Tibial nerve (tissue), 4 donors: ENCODE measurements at regions not wholly inside any gene's neighbourhood (a gene's known extent, or its start where the extent isn't known, plus 50 kb on each side); places are given as distances from the start of the nearest gene placed in this dataset.

ENCODE experiments used
- EP300 ChIP-seq, 2 donors: sonication (generic); formaldehyde crosslinking; IDR thresholded peaks; one replicate each; pipeline ENCODE4 v1.6.1; 2017; ENCODE audit warnings: antibody characterized with exemption in 2 of 2, mild to moderate bottlenecking in 1 of 2
- POLR2A ChIP-seq, 2 donors: fragments of 450-650 bp; IDR thresholded peaks; one replicate each; pipeline ENCODE4 v1.6.1; 2017; ENCODE audit warnings: antibody characterized with exemption in 2 of 2, mild to moderate bottlenecking in 2 of 2, moderate library complexity in 2 of 2
- TF ChIP-seq, protein P1 (sequence below), 5 experiments: fragments of 200-600 bp in 3 of 5; fragments of 450-650 bp in 2 of 5; sonication (generic) in 3 of 5; IDR thresholded peaks; one replicate each; pipeline ENCODE4 v1.5.1; 2016 to 2019; ENCODE audit warnings: antibody characterized with exemption in 5 of 5, mild to moderate bottlenecking in 3 of 5, moderate library complexity in 2 of 5

DNA sequence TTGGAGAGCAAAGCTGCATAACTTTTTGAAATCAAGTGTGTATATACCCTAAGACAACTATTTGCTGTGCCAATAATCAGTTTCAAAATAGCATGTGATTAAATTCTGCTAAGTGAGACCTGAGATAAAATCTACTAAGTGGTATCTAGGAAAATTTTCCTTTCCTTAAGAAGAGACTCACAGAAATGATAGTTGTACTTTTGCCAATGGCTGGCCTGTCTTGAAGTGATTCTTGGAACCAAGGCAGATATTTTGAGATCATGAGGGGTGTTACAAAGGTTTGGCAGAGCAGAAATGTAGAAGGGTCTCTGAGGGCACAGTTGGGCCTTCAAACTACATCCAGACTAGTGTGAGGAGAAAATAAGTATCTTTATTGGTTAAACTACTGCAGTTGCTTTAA, 902.6 kb upstream of the TENM4 start:
- no peak for TF ChIP-seq POLR2A (IDR thresholded peaks at IDR 0.05)
- TF ChIP-seq, protein P1, sequence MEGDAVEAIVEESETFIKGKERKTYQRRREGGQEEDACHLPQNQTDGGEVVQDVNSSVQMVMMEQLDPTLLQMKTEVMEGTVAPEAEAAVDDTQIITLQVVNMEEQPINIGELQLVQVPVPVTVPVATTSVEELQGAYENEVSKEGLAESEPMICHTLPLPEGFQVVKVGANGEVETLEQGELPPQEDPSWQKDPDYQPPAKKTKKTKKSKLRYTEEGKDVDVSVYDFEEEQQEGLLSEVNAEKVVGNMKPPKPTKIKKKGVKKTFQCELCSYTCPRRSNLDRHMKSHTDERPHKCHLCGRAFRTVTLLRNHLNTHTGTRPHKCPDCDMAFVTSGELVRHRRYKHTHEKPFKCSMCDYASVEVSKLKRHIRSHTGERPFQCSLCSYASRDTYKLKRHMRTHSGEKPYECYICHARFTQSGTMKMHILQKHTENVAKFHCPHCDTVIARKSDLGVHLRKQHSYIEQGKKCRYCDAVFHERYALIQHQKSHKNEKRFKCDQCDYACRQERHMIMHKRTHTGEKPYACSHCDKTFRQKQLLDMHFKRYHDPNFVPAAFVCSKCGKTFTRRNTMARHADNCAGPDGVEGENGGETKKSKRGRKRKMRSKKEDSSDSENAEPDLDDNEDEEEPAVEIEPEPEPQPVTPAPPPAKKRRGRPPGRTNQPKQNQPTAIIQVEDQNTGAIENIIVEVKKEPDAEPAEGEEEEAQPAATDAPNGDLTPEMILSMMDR (IDR thresholded peaks at IDR 0.05): no peak
- TF ChIP-seq EP300 (IDR thresholded peaks at IDR 0.05): no peak
